Glutamatergic neuron (in vitro differentiated cells): ENCODE measurements at regions not wholly inside any gene's neighbourhood (a gene's known extent, or its start where the extent isn't known, plus 50 kb on each side); places are given as distances from the start of the nearest gene placed in this dataset.

Experiments
- DNase-seq: peaks from one replicate; pipeline ENCODE4 v3.0.0; 2022
- H3K27ac Mint-ChIP-seq: one replicate; pipeline ENCODE4 v1.8.0; 2020; ENCODE audit warnings: mild to moderate bottlenecking, mixed read lengths, inconsistent platforms; ENCODE audit not compliant: unreplicated experiment
- H3K27me3 Mint-ChIP-seq: one replicate; pipeline ENCODE4 v1.8.0; 2020; ENCODE audit warnings: mild to moderate bottlenecking, moderate library complexity, mixed read lengths, inconsistent platforms; ENCODE audit not compliant: unreplicated experiment
- H3K36me3 Mint-ChIP-seq: one replicate; pipeline ENCODE4 v1.8.0; 2020; ENCODE audit warnings: mild to moderate bottlenecking, mixed read lengths, inconsistent platforms; ENCODE audit not compliant: unreplicated experiment
- H3K4me1 Mint-ChIP-seq: one replicate; pipeline ENCODE4 v1.8.0; 2020; ENCODE audit warnings: mild to moderate bottlenecking, low read depth, mixed read lengths, inconsistent platforms; ENCODE audit not compliant: unreplicated experiment
- H3K4me3 Mint-ChIP-seq: one replicate; pipeline ENCODE4 v1.8.0; 2020; ENCODE audit warnings: mild to moderate bottlenecking, mixed read lengths, inconsistent platforms; ENCODE audit not compliant: unreplicated experiment
- H3K9me3 Mint-ChIP-seq: one replicate; pipeline ENCODE4 v1.8.0; 2020; ENCODE audit warnings: mild to moderate bottlenecking, moderate library complexity, mixed read lengths, inconsistent platforms; ENCODE audit not compliant: unreplicated experiment
- CTCF ChIP-seq: fragments of 200-600 bp; sonication (generic); IDR thresholded peaks from one replicate; pipeline ENCODE4 v1.5.0; 2021; ENCODE audit not compliant: partially characterized antibody, unreplicated experiment

- TF ChIP-seq CTCF, result no peak
- Mint-ChIP-seq H3K27ac (no peak overlapping the region), H3K36me3 (no peaks in the 10 kb centered on the region), H3K9me3 (no peaks in the 10 kb centered on the region), H3K27me3 (no peaks in the 10 kb centered on the region), H3K4me3 (no peak overlapping the region), H3K4me1 (no peaks in the 10 kb centered on the region)
- DNase-seq, result no peak
These were observed 346.4 kb upstream of the TMEM229A start for GRCh38 chr7:124379296-124379695.

- no peak overlapping the region for H3K4me3 Mint-ChIP-seq
- no peaks in the 10 kb centered on the region for H3K9me3 Mint-ChIP-seq
- no peaks in the 10 kb centered on the region for H3K36me3 Mint-ChIP-seq
- DNase-seq, result no peak
- no peak for TF ChIP-seq CTCF
- no peaks in the 10 kb centered on the region for H3K27me3 Mint-ChIP-seq
- H3K27ac Mint-ChIP-seq, result no peak overlapping the region
- no peaks in the 10 kb centered on the region for H3K4me1 Mint-ChIP-seq
These were observed 343.2 kb upstream of the TMEM229A start for GRCh38 chr7:124376111-124376510.

GRCh38 chr7:124375391-124375790 is 342.5 kb upstream of the TMEM229A start:
- Mint-ChIP-seq H3K27me3 (no peaks in the 10 kb centered on the region), H3K36me3 (no peaks in the 10 kb centered on the region), H3K27ac (no peak overlapping the region), H3K4me3 (no peak overlapping the region), H3K4me1 (no peaks in the 10 kb centered on the region), H3K9me3 (no peaks in the 10 kb centered on the region)
- DNase-seq, result no peak
- no peak for TF ChIP-seq CTCF

GRCh38 chr7:124369310-124369709 is 336.4 kb upstream of the TMEM229A start:
- H3K27me3 Mint-ChIP-seq, result no peaks in the 10 kb centered on the region
- DNase-seq, result no peak
- H3K36me3 Mint-ChIP-seq, result no peaks in the 10 kb centered on the region
- no peaks in the 10 kb centered on the region for H3K9me3 Mint-ChIP-seq
- H3K4me3 Mint-ChIP-seq, result no peak overlapping the region
- peak overlapping the region; percentile 14 for H3K27ac Mint-ChIP-seq
- peaks cover 2% of the 10 kb centered on the region for H3K4me1 Mint-ChIP-seq
- TF ChIP-seq CTCF, result no peak

- Mint-ChIP-seq H3K4me1 (peaks cover 2% of the 10 kb centered on the region), H3K9me3 (peaks cover 2% of the 10 kb centered on the region), H3K27ac (no peak overlapping the region), H3K4me3 (no peak overlapping the region), H3K27me3 (no peaks in the 10 kb centered on the region), H3K36me3 (peaks cover 2% of the 10 kb centered on the region)
- TF ChIP-seq CTCF, result no peak
- no peak for DNase-seq
These were observed 333.3 kb upstream of the TMEM229A start for GRCh38 chr7:124366118-124366517.
